Subcutaneous adipose tissue (tissue), 1 donor: ENCODE measurements at regions not wholly inside any gene's neighbourhood (a gene's known extent, or its start where the extent isn't known, plus 50 kb on each side); places are given as distances from the start of the nearest gene placed in this dataset.

Source experiments
- CTCF ChIP-seq: fragments of 450-650 bp; IDR thresholded peaks from one replicate; pipeline ENCODE4 v1.5.1; 2016; ENCODE audit warnings: low read depth, mild to moderate bottlenecking, control low read depth, antibody characterized with exemption, moderate library complexity

- TF ChIP-seq CTCF, result no peak
Measured at GRCh38 chr17:62322313-62322712, 58.0 kb upstream of the EFCAB3 start.

DNA sequence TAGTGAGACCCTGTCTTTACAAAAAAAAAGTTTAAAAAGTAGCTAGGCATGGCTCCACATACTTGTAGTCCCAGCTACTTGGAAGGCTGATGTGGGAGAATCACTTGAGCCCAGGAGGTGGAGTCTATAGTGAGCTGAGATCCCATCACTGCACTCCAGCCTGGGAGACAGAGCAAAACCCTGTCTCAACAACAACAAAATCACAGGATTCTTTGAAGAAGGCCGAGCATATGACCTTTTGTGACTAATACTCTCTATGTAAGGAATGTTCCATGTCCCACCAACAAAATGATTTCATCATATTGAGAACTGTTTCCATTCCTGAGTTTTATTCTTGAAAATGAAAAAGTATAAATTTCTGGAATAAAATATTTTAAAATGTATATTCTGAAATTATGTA, 58.9 kb upstream of the EFCAB3 start:
- no peak for TF ChIP-seq CTCF

- TF ChIP-seq CTCF, result no peak
Measured at GRCh38 chr17:62319846-62320245, 60.5 kb upstream of the EFCAB3 start.

DNA sequence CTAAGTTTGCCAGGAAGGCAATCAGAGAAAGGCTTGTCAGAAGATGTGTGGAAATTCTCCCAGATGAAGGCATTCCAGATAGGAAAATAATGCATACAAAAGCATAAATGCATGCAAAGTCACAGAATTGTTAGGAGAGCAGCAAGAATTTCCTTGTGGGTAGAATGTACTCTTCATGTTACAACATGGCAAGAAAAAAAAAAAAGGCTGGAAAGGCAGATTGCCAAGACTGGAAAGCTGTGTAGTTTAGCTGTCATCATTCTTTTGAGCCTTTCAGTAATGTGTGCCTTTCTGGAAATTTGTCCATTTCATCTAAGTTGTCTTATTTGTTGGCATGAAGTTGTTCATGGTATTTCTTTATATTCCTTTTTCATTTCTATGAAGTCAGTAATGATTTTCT, 71.0 kb upstream of the EFCAB3 start:
- TF ChIP-seq CTCF, result no peak

DNA sequence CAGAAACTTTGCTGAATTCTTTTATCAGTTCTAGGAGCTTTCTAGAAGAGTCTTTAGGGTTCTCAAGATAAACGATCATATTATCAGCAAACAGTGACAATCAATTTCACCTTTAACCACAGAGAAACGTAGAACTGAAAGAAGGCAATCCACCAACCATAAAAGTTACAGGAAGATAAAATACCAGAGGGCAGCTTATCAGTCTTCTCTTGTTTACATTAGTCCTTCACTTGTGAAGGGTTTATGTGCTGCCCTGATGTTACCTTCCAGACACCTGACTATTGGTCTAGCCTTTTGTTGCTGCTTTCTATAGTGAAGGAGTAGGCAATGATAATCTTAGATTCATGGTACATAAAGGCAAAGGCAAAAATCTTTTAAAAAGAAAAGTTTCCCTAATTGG, 73.2 kb upstream of the EFCAB3 start:
- no peak for TF ChIP-seq CTCF

GRCh38 chr17:62303476-62303875, 76.9 kb upstream of the EFCAB3 start:
- no peak for TF ChIP-seq CTCF

DNA sequence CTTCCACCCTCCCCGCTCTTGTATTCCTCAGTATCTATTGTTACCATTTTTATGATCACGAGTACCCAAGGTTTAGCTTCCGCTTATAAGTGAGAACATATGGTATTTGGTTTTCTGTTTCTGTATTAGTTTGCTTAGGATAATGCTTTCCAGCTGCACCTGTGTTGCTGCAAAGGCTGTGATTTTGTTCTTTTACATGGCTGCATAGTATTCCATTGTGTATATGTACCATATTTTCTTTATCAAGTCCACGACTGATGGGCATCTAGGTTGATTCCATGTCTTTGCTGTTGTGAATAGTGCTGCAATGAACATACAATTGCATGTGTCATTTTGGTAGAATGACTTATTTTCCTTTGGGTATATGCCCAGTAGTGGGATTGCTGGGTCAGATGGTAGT, 79.7 kb upstream of the EFCAB3 start:
- no peak for TF ChIP-seq CTCF
